Stimulated activated CD4-positive, alpha-beta T cell treated with anti-CD3 and anti-CD28 coated beads, Interleukin-2, amount 100 ng/mL, for 24 hours (primary cell): ENCODE measurements at regions not wholly inside any gene's neighbourhood (a gene's known extent, or its start where the extent isn't known, plus 50 kb on each side); places are given as distances from the start of the nearest gene placed in this dataset.
"Not testable (repeated sequence)": the region's sequence is repeated elsewhere in the genome, so short reads cannot be mapped to it uniquely, and the experiment has no call there.

Source experiments
- DNase-seq, 2 donors: peaks; one replicate each; pipeline ENCODE4 v3.0.0-alpha.2; 2020

DNA sequence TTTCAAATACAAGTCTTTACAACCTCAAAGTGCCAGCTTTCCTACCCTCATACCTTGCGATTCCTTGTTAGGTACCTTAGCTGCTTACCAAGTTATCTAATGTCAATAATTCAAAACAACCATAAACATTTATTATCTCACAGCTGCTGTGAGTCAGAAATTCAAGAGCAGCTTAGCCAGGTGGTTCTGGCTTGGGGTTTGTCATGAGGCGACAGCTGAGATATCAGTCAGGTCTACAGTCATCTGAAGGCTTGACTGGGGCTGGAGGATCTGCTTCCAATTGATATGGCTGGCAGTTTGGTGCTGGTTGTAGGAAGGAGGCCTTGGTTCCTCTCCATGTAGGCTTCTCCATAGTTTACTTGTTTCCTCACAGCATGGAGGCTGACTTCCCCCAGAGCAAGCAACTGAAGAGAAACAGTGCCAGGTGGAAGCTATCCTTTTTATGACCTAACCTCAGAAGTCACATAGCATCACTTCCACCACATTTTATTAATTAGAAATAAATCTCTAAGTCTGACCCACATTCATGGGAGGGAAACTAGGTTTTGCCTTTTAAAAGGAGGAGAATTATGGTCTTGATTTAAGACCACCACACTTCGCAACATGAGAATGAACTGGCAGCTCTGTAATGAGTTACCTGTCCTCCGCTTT is 103.3 kb upstream of the FGGY start:
- no peak for DNase-seq

- no peak for DNase-seq
These were observed 102.3 kb upstream of the FGGY start for GRCh38 chr1:59194621-59195020.

DNA sequence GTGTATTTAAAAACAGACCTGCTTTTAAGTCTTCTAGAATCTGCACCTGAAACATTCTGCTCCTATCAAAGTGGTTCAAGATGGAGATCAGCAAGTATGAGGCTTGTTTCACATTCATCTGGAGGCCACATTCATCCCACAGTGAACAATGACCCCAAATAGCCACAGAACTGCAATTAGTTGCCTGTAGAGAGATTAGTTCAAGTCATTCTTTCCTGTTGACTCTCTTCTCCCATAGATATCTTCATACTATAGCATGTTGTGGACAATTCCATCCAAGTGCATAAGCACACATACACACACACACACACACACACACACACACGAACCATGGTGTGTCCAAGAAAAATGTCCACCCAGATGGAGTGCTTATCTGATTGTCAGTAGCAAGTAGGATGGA is 101.7 kb upstream of the FGGY start:
- no peak for DNase-seq

DNA sequence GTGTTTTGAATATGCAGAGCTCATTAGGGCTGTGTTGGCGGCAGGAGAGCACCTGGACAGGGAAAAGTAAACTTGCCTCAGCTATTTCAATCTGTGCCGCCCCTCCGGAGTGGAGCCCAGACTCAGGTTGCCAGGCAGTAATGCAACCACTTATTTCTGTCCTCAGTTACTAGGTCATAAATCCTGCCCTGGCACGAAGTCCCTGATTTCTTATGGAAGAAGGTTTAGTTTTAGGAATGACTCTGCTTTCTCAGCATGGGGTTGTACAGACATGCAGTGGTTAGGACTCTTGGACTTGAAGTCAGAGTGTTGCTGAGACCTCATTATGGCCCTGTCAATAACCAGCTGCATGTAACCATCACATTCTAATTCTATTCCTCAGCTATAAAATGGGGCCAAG is 98.3 kb upstream of the FGGY start:
- DNase-seq = no peak

GRCh38 chr1:59199147-59199546 is 97.7 kb upstream of the FGGY start:
- no peak for DNase-seq

DNA sequence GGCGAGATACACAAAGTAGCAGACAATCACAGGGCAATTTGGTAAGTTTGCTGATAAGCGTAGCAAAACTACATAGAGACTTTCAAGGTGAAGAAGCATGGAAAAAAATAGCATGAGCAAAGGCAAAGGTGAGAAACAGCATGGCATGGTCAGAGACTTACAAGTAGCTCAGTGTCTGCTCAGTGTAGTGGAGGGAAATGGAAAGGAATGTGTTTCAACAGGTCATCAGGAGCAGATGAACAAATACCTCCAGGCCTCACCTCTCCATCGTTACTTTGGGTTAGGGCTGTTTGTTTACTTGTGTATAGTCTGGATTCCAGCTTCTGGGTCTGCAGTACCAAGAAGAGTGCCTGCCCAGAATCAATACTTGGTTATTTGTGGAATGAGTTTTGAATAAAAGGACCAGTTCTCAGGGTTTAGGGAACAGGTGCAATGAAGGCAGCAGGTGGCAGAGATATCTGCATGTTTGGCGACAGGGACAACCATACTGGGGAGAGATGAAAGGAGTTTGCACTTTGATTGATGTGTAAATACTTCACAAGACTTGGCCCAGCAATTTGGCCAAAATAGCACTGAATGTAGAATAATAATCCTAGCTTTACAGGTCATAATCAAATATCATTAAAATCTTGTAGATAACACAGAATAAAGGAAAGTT is 97.0 kb upstream of the FGGY start:
- no peak for DNase-seq

- no peak for DNase-seq
These were observed 95.6 kb upstream of the FGGY start for GRCh38 chr1:59201341-59201740.

DNA sequence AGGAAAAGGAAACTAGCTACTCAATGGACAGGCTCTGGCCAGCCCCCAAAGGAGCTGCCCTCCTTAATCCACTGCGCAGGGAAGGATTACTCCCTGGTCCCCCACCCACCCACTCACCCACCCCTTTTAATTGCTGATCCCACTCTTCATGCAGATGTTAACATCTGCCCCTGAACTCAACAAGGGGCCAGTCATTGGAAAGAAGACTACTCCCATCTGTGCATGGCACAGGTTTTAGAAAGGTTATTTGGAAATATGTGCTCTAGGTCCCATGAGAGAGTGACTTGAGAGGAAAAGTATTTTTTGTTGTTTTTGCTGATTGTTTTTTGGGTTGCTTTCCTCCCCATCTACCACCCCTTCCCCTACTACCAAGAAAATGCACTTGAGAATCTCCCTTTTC is 94.4 kb upstream of the FGGY start:
- no peak for DNase-seq

GRCh38 chr1:59204001-59204400 is 92.9 kb upstream of the FGGY start:
- no peak for DNase-seq

GRCh38 chr1:59206616-59207015 is 90.3 kb upstream of the FGGY start:
- DNase-seq = not testable (repeated sequence)

DNA sequence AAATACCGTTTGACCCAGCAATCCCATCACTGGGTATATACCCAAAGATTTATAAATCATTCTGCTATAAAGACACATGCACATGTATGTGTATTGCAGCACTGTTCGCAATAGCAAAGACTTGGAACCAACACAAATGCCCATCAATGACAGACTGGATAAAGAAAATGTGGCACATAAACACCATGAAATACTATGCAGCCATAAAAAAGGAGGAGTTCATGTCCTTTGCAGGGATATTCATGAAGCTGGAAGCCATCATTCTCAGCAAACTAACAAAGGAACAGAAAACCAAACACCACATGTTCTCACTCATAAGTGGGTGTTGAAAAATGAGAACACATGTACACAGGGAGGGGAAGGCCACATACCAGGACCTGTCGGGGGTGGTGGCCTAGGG is 86.5 kb upstream of the FGGY start:
- DNase-seq = not testable (repeated sequence)

DNA sequence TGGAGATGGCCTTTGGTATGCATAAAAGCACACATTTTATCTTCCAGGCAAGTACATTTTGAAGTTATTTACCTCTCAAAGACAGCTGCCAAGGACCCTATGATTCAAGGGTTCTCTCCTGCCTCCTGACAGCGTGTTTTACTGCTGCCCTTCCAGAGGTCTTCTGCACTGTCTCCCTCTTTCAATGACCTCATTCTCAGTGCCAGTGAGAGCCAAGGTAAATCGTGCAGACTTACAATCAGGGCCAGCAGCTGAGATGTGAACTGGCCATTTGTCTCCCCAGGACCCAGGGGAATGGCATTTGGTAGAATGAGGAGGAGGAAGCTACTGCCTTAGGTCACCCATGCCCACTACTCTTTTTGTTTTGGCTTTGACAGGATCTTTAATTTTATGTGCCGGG is 84.2 kb upstream of the FGGY start:
- DNase-seq = no peak

- DNase-seq = no peak
These were observed 82.4 kb upstream of the FGGY start for GRCh38 chr1:59214248-59215208.

DNA sequence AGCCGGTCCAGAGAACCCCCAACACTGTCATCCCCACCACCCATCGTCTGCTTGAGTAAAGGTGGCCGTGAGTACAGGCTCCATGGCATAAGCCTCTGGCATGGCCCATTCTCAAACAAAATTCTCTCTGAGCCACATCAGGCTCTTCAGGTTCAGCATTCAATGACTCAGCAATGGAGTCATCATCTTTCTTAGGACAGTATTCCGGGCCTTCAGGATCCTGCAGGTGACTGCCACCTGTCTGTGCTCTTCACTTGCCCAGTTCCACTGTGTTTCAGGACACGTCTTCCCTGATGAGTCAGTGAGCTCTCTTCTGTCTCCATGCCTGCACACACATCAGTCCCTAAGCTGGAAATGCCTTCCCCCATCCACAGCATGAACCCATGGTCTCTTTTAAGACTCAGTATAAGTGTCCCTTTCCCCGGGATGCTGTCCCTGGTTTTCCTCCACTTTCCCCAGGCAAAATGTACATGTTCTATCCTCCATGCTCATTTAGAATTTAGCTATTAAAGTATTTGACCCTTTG is 81.1 kb upstream of the FGGY start:
- no peak for DNase-seq

DNA sequence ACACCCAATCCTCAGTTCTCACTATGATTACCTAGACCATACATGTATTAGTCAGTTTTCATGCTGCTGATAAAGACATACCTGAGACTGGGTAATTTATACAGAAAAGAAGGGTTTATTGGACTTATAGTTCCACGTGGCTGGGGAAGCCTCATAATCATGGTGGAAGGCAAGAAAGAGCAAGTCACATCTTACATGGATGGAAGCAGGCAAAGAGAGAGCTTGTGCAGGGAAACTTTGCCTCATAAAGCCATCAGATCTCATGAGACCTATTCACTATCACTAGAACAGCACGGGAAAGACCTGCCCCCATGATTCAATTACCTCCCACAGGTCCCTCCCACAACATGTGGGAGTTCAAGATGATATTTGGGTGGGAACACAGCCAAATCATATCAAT is 79.5 kb upstream of the FGGY start:
- not testable (repeated sequence) for DNase-seq

DNA sequence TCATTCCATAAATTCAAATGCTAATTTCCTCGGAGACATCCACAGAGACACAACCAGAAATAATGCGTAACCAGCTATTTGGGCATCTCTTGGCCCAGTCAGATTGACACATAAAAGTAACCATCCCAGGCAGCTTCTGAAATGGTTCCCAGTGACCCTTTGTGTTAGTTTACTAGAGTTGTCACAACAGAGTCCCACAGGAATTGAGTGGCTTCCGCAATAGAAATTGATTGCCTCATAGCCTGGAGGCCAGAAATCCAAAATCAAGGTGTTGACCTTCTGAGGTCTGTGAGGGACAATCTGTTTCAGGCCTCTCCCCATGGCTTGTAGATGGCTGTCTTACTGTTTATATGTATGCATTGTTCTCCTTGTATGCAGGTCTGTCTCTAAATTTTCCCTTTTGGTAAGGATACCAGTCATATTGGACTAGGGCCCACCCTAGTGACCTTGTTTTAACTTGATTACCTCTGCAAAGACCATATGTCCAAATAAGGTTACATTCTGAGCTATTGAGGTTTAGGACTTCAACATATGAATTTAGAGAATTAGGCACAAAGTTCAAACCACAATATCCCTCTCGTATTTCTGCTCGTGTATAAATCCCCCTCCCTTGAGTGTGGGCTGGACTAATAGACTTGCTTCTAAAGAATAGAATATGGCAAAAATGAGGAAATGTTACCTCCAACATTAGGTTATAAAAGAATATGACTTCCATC is 78.2 kb upstream of the FGGY start:
- no peak for DNase-seq

DNA sequence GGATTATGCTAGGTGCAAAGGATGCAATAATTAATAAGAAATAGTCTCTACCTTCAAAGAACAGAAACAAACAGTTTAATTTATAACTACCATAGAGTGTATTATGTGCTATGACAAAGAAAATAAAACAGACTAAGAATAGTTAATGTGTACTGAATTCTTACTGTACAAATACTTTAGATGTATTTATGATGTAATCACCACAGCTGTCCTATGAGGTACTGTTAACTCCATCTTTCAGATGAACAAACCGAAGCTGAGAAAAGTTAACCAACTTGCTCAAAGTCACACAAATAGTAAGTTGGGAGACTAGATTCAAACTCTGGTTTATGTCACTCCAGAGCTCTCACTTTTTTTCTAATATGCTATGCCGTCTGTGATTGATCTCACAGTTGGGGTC is 77.0 kb upstream of the FGGY start:
- no peak for DNase-seq

DNA sequence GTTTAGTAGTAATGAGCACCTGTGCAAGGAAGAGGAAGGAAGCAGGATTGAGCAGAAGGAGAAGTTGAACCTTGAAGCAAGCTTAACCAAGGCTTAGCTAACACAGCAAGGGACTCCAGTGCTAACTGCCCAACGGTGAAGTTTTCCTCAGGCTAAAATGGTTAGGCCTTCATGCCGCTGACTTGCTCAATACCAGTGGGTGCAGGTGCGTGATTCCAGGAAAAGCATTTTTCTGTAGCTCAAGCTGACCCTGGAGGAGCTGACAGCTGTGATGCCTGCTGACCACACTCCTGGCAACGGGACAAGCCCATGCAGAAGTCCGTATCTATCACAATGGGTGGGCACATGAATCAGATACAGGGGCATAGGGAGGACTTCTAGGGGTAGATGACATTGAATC is 76.5 kb upstream of the FGGY start:
- no peak for DNase-seq

- DNase-seq = no peak
These were observed 73.7 kb upstream of the FGGY start for GRCh38 chr1:59223198-59223597.

- no peak for DNase-seq
These were observed 72.8 kb upstream of the FGGY start for GRCh38 chr1:59223989-59224634.

DNA sequence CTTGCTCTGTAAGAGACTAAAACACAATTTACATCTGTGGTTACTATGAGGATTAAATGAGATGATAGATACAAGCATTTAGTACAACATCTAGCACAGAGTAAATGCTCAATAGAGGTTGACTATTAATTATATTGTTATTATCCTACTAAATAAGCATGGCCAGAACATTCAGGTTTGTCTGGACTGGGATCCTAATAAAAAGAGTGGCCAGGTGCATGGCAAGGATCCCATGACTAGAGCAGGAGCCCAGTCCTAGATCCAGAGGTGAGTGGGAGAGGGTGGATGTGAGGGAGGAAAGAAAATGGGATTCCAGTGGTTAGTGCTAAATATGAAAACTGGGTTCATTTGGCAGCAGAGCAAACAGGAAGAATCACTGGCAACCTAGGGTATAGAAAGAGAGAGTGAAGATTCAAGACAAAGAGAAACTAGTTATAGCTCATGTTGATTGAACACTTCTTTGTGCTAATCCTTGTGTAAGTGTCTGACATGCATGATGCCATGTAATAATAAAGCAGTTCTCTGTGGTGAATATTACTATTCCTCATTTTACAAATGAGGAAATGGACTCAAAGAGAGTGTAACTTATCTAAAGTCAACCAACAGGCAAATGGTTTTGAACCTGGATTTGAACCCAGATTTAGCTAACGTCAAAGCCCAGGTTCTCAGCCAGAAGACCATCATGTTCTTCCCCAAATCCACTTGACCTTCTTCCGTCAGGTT is 71.1 kb upstream of the FGGY start:
- DNase-seq = no peak

GRCh38 chr1:59229138-59229537 is 67.8 kb upstream of the FGGY start:
- DNase-seq = no peak
